ENCODE measurements at regions not wholly inside any gene's neighbourhood (a gene's known extent, or its start where the extent isn't known, plus 50 kb on each side); places are given as distances from the start of the nearest gene placed in this dataset.
A peak's percentile ranks its signal among the peaks of the same experiment; 100 is the strongest.

DNA sequence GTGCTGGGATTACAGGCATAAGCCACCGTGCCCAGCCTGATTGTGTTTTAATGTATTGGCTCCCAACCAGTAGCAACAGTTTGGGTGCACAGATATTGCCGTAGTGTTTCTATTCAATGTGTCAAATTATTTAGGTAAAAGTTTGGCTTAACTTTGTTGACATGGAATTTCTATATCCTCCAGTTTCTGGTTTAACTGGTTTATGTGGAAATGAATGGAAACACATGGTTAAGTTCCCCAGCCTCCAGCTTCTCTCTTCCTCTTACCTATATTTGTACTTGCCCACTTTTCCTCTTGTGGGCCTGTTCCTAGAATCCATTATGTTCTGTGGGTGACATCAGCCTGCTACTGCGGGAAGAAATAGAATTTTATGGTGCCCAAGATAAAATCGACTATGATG lies 53.9 kb upstream of the ESR1 start:
- no peak for DNase-seq (ENCODE audit: low read depth in 1 of 2, low spot score in 1 of 2)

DNA sequence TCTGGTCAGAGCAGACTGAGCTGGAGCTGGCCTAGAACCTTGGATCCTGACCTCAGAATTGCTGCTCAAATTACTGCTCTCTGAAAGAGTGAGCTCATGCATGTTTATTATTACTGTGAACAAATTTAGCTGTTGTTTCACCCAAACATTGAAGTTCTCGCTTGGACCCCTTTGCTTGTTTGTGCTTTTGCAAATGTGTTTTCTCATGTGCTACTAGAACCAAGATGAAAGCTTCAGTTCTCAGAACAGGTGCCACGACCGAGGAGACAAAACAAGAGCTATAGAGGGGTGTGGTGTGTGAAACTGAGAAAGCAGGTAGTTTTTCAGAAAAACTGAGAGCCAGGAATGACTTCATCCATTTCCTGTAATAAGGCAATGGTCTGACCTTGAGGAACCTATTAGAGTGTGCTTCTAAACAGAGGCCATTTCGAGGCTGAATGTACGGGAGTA lies 50.0 kb upstream of the ESR1 start:
- DNase-seq (ENCODE audit: low read depth in 1 of 2, low spot score in 1 of 2): peak in 1 of 2 donors; percentile 3

All from activated CD4-positive, alpha-beta T cell treated with anti-CD3 and anti-CD28 coated beads, Interleukin-2, amount 50 U/mL, for 24 hours (primary cell).